ENCODE measurements at regions not wholly inside any gene's neighbourhood (a gene's known extent, or its start where the extent isn't known, plus 50 kb on each side); places are given as distances from the start of the nearest gene placed in this dataset.
"Not testable (repeated sequence)": the region's sequence is repeated elsewhere in the genome, so short reads cannot be mapped to it uniquely, and the experiment has no call there.

DNA sequence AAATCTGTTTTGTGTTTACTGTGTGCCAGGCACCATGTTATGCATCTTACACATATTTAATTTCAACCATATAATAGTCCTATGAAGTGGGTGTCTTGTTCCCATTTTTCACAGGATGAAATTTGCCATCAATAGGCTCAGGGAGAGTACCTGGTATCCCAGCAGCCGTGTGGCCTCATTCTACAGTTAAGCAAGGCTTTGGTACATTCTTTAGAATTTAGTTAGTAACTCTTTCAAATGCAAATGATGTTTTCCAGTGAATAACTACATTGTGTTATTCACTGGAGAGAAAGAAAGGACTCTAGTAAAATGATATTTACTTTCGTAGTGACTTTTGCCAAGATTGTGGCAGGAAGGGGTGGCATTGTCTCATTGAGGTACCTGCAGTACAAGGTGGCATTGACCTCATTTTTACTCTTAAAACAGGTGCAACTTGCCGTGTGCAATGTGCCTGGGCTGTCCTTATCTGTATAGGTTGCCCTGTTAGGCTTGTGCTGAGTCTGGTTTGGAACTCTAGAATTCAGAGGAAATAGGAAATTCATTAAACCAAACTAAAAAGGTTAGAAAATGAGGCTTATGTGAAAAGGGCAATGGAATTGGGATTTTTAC is 117.4 kb upstream of the NBPF8 start:
- H3K9me3 Mint-ChIP-seq; H3K4me1 Mint-ChIP-seq; DNase-seq; H3K36me3 Mint-ChIP-seq (ENCODE audit: low read depth); H3K27me3 Mint-ChIP-seq; intact Hi-C loops (cut with micrococcal nuclease); H3K27ac Mint-ChIP-seq; H3K4me3 Mint-ChIP-seq: not testable (repeated sequence)

DNA sequence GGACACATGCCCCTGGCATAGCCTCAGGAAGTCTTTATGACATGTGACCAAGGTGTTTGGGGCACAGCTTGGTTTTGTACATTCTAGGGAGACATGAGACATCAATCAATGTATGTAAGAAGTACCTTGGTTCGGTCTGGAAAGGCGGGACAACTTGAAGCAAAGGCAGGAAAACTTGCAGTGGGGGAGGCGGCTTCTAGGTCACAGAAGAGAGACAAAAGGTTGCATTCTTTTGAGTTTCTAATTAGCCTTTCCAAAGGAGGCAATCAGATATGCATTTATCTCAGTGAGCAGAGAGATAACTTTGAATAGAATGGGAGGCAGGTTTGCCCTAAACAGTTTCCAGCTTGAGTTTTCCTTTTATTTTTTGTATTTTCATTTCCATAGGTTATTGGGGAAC is 113.8 kb upstream of the SEC22B start:
- intact Hi-C loops (cut with micrococcal nuclease); H3K9me3 Mint-ChIP-seq; H3K4me1 Mint-ChIP-seq: not testable (repeated sequence)

DNA sequence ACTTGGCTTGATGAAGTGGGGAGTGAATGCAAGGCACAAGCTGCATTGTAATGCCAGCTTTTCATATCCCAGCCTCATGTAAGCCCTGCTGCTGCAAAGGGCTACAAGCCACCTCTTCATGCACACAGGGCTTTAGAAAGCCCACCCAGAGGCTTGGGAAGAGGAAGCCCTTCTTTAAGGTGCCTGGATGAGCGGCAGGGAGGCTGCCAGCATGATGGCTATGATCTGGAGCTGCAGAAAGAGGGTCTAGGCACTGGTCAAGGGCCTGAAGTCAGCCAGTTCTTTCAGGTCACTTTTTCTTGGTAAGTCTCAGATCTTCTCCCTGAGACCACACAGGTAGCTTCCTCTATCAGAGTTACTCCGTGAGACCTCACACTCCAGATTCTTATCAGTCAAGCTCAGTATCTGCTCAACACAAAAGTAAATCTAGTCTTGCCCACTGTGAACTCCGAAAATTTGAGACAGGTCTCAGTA is 113.3 kb upstream of the SEC22B start:
- intact Hi-C loops (cut with micrococcal nuclease); H3K27ac Mint-ChIP-seq; H3K9me3 Mint-ChIP-seq; H3K4me3 Mint-ChIP-seq; H3K27me3 Mint-ChIP-seq; H3K4me1 Mint-ChIP-seq; DNase-seq; H3K36me3 Mint-ChIP-seq (ENCODE audit: low read depth): not testable (repeated sequence)

More for the DNA sequence above, 113.8 kb upstream of the SEC22B start:
- not testable (repeated sequence) for H3K4me3 Mint-ChIP-seq; H3K36me3 Mint-ChIP-seq (ENCODE audit: low read depth); H3K27me3 Mint-ChIP-seq; DNase-seq; H3K27ac Mint-ChIP-seq

DNA sequence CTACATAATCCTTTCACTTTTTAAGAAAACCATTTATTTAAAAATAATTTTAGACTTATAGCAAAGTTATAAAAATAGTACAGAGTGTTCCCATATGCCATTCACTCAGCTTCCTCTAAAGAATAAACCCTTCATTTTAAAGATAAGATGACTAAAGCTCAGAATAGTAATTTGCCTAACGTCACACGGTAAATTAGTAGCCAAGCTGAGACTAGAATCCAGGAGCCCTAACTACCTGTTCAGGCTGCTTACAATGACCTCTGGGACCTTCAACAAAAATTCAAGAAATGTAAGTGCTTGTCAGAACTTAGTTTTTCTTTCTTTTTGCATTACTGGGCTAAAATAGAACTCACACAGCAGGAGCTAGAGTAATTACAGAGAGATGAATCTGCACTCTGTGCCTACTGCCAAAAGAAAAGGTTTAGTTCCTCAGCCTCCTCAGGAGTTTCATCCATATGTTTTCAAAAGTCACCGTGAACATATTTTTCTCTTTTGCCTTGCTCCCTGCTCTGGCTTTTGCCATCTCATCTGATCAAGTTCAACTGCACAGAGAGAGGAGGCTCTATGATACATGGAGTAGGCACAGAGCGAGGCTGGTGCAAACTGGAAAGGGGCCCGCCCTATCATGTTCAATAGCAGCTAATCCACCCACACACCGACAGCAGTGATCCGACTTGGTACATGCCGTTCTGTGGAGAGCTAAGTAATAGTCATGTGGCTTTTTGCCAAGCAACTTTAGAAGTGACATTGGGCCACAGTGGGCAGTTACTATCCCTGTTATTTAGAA is 112.7 kb upstream of the SEC22B start:
- H3K27me3 Mint-ChIP-seq; H3K27ac Mint-ChIP-seq; H3K36me3 Mint-ChIP-seq (ENCODE audit: low read depth); DNase-seq; H3K4me3 Mint-ChIP-seq; H3K4me1 Mint-ChIP-seq; intact Hi-C loops (cut with micrococcal nuclease); H3K9me3 Mint-ChIP-seq: not testable (repeated sequence)

DNA sequence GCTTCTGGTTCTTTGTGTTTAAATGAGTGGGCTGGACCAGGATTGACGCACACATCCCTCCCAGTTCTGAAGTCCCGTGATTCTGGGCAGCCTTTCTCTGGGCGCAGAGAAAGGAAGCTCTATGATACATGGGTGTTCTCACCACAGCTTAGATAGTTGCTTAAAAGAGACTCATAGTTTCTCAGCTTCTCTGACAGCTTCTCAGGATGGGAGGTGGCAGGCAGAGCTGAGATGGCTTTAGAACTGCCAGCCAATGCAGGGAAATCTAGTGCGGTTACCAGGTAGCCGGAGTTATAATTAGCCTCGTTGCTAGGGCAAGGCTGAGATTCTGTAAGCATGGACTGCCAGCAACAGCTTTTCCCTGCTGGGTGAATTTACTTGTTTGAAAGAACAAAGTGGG is 111.8 kb upstream of the SEC22B start:
- H3K36me3 Mint-ChIP-seq (ENCODE audit: low read depth); H3K27me3 Mint-ChIP-seq; H3K4me3 Mint-ChIP-seq; DNase-seq; H3K27ac Mint-ChIP-seq; H3K9me3 Mint-ChIP-seq; intact Hi-C loops (cut with micrococcal nuclease); H3K4me1 Mint-ChIP-seq: not testable (repeated sequence)

DNA sequence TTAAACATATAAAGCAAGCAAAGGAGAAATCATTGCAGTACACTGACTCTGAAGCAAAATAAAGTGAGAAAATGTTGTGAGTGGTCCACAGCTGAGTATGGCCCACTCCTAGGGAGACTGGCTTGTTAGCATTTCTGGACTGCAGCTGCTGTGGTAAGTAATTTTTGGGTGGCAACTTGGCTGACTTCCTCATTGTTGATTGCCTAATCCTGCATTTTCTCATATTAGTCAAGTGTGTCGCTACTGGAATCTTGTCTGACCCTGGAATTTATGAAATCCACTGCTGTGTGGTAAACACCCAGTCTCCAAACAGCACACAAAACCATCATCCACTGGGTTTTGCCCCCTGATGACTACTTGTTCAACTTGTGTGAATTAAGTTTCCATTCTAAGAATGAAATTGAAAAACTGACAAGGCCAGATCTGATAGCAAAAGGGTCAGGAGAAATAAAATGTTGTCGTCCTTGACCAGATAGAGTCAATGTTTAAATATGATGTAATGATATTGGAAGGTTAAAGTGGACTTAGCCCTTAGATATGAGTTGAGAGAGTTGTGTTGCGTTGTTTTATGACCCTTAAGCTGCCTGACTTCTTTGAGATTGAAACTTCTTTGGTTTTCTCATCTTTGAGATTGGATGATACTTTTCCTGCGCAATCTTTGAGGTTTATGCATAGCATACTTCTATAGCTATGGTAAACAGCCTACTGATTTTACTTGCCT is 106.6 kb upstream of the SEC22B start:
- H3K9me3 Mint-ChIP-seq; H3K27me3 Mint-ChIP-seq; H3K27ac Mint-ChIP-seq; H3K4me1 Mint-ChIP-seq; intact Hi-C loops (cut with micrococcal nuclease); H3K4me3 Mint-ChIP-seq; DNase-seq; H3K36me3 Mint-ChIP-seq (ENCODE audit: low read depth): not testable (repeated sequence)

DNA sequence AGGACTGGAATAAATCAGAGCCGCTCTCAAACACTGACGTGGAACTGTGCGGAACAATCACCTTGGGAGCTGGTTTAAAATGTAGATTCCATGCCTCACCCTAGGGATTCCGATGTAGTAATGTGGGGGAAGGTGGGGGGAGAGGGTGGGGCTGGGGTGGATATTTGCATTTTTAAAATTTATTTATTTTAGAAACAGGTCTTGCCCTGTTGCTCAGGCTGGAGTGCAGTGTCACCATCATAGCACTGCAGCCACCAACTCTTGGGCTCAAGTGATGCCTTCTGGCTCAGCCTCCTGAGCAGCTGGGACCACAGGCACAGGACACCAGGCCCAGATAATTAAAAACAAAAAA is 101.9 kb upstream of the SEC22B start:
- H3K9me3 Mint-ChIP-seq; H3K27me3 Mint-ChIP-seq; H3K36me3 Mint-ChIP-seq (ENCODE audit: low read depth); DNase-seq; H3K4me3 Mint-ChIP-seq; intact Hi-C loops (cut with micrococcal nuclease); H3K4me1 Mint-ChIP-seq; H3K27ac Mint-ChIP-seq: not testable (repeated sequence)

DNA sequence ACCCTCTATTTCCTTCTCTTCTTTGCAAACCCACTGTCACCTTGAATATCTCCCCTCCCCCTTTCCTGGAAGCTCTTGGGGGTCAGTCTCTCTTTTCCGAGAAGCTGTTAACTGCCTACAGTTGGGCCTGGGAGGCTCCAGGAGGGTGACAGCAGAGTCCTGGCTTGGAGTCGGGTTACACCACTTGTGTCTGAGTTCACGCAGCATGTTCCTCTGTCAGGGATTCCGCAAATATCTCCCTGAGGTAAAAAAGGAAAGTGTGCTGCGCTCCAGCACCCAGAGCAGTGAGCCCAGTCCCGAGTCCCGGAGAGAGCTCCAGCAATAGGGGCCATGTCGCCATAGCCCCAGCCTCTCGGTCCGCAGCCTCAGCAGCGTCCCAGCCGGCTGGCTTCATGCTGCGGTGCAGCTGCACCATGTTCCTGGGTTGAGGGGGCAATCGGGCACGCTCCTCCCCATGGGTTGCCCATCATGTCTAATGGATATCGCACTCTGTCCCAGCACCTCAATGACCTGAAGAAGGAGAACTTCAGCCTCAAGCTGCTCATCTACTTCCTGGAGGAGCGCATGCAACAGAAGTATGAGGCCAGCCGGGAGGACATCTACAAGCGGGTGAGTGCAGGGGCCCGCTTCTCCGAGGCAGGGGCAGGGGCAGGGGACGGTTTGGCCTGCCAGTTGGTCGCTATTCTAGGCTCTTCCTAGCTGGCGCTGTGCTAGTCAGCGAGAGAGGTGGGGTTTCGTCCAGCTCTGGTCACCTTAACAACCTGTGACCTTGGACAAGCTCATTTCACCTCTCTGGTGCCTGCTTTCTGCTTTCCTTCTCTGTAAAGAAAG is 101.3 kb upstream of the SEC22B start:
- DNase-seq; H3K27me3 Mint-ChIP-seq; H3K4me1 Mint-ChIP-seq; intact Hi-C loops (cut with micrococcal nuclease); H3K36me3 Mint-ChIP-seq (ENCODE audit: low read depth); H3K4me3 Mint-ChIP-seq; H3K9me3 Mint-ChIP-seq; H3K27ac Mint-ChIP-seq: not testable (repeated sequence)

DNA sequence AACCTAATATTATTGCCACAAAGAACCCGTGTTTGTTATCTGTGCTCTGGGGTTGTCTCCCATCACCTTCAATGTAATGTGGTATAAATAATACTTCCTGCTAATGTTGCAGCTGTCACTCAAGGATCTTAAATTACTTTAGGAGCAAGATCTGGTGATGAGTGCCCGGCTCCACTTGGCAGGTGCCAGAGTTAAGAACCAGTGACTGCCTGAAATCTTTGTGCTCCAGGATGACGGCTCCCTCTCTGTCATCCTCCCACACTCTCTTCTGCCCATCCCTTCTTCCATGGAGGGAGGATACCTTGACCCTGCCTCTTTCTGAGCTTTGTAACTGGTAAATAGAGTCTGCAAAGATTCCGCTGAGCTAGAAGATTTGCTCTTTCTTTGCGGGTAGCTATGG is 100.4 kb upstream of the SEC22B start:
- H3K27ac Mint-ChIP-seq; H3K4me1 Mint-ChIP-seq; DNase-seq; H3K36me3 Mint-ChIP-seq (ENCODE audit: low read depth); intact Hi-C loops (cut with micrococcal nuclease); H3K9me3 Mint-ChIP-seq; H3K4me3 Mint-ChIP-seq; H3K27me3 Mint-ChIP-seq: not testable (repeated sequence)

DNA sequence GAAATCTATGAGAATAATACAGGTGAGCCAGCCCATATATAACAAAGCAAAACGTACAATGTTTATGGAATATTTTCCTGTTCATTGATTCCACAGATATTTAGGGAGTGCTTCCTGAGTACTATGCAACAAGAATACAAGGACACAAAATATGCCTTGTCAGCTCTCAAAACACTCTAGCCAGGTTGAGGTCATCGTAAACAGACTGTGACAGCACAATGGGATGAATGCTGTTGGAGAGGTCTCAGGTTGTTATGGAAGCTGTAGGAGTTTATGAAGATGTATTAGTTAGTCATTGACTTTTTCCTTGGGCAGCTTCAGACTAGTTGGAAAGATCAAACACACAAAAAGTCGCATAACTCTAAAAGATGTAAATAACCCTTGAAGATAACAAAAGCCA is 98.1 kb upstream of the SEC22B start:
- not testable (repeated sequence) for H3K9me3 Mint-ChIP-seq; H3K36me3 Mint-ChIP-seq (ENCODE audit: low read depth)

DNA sequence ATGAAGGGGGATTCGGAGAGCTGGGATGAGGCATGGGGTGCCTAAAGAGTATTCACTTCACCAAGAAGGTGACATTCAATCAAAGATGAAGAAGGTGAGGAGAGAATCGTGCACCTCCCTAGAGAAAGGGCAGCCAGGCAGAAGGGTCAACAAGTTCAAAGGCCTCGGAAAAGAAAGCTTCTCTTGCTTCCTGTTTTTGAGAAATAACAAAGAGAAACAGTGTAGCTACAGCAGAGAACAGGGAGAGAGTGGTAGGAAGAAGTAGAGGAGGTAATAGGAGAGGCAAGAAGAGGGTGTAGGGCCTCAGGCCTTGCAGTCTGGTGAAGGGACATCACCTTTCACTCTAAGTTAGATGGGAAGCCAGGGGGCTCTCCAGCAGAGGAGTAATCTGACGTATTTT is 97.0 kb upstream of the SEC22B start:
- H3K4me3 Mint-ChIP-seq; H3K27ac Mint-ChIP-seq; H3K36me3 Mint-ChIP-seq (ENCODE audit: low read depth); H3K9me3 Mint-ChIP-seq; H3K4me1 Mint-ChIP-seq; H3K27me3 Mint-ChIP-seq; intact Hi-C loops (cut with micrococcal nuclease): not testable (repeated sequence)
- DNase-seq = peak; percentile 15

More for the DNA sequence above, 98.1 kb upstream of the SEC22B start:
- intact Hi-C loops (cut with micrococcal nuclease); H3K27me3 Mint-ChIP-seq; H3K27ac Mint-ChIP-seq; DNase-seq; H3K4me1 Mint-ChIP-seq; H3K4me3 Mint-ChIP-seq: not testable (repeated sequence)

DNA sequence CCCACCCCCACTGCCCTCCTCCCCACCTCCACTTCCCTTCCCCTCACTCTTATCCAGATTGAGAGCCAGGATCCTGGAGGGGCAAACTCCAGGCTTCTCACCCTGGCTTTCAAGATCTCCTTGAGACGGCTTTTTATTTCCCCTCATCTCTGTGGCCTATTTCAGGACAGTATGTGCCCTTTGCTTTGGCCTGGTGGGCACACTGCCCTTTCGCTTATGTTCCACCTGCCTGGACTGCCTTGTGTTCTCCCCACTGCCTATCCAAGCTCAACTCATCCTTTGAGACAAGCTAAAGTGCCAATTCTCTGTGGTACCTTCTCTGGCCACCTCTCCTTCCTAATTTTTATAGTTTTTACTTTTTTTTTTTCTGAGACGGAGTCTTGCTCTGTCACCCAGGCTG is 95.9 kb upstream of the SEC22B start:
- H3K9me3 Mint-ChIP-seq; H3K4me3 Mint-ChIP-seq; DNase-seq; H3K27me3 Mint-ChIP-seq; H3K27ac Mint-ChIP-seq; H3K4me1 Mint-ChIP-seq; H3K36me3 Mint-ChIP-seq (ENCODE audit: low read depth); intact Hi-C loops (cut with micrococcal nuclease): not testable (repeated sequence)

DNA sequence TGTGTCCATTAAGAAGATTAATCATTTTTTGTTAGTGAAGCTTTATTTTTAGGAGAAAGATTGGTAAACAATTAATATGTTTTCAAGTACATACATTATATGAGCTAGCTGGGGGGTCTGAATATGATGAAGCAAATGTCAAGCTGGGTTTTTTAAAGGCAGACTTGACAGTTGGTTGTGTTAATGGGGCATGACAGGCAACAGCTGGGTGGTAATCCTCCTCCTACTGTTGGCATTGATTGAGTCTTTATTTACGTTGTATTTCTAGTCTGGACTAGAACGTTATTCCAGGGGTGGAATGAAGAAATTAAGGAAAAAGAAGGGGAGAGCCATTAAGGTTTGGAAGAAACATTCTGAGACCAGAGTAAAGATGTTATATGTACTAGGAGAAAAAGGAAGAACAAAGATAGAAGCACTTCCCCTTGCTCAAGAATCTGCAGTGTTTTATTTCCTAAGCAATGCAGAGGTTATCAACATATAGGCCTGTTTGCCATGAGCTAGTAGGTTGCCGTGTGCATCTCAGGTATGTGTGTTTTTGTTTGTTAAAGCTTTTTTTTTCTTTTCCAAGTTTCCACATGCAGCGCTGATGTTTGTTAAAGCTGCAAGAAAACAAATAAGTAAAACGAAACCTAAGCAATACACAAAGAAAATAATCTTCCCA is 95.4 kb upstream of the SEC22B start:
- H3K4me3 Mint-ChIP-seq; H3K9me3 Mint-ChIP-seq; H3K27me3 Mint-ChIP-seq; DNase-seq; H3K36me3 Mint-ChIP-seq (ENCODE audit: low read depth); intact Hi-C loops (cut with micrococcal nuclease); H3K4me1 Mint-ChIP-seq; H3K27ac Mint-ChIP-seq: not testable (repeated sequence)
